NB4 (cell line): ENCODE measurements at regions not wholly inside any gene's neighbourhood (a gene's known extent, or its start where the extent isn't known, plus 50 kb on each side); places are given as distances from the start of the nearest gene placed in this dataset.

Experiments
- DNase-seq: peaks from one replicate; pipeline ENCODE4 v3.0.0; 2010; ENCODE audit warnings: low read depth
- H3K4me3 ChIP-seq: one replicate; pipeline ENCODE4 v1.5.1; 2011; ENCODE audit warnings: mild to moderate bottlenecking, low read depth, low read length, moderate library complexity
- CTCF ChIP-seq: IDR thresholded peaks from one replicate; pipeline ENCODE4 v1.5.1; 2012; ENCODE audit warnings: low read depth, low read length
- MAX ChIP-seq: IDR thresholded peaks from 2 replicates; pipeline ENCODE4 v1.6.1; 2011; ENCODE audit warnings: low read depth, low read length
- MYC ChIP-seq: IDR thresholded peaks from 2 replicates; pipeline ENCODE4 v1.6.1; 2011; ENCODE audit warnings: low read depth, low read length
- POLR2A ChIP-seq: IDR thresholded peaks from 2 replicates; pipeline ENCODE4 v1.6.1; 2011; ENCODE audit warnings: mild to moderate bottlenecking; ENCODE audit not compliant: insufficient read length; ENCODE audit errors: extremely low read depth

- no peak overlapping the region for H3K4me3 ChIP-seq
- DNase-seq: no peak
- TF ChIP-seq POLR2A: no peak
- no peak for TF ChIP-seq CTCF
- TF ChIP-seq MAX: no peak
- TF ChIP-seq MYC: no peak
Observed at GRCh38 chrX:40188573-40189417, 91.0 kb upstream of the BCOR start.

- H3K4me3 ChIP-seq: no peak overlapping the region
- TF ChIP-seq CTCF (no peak), MYC (no peak), POLR2A (no peak), MAX (no peak)
- DNase-seq: no peak
Observed at GRCh38 chrX:40184968-40185367, 87.2 kb upstream of the BCOR start.

- no peak for TF ChIP-seq POLR2A
- no peak for TF ChIP-seq MYC
- no peak for TF ChIP-seq MAX
- TF ChIP-seq CTCF: no peak
- no peak overlapping the region for H3K4me3 ChIP-seq
- no peak for DNase-seq
Observed at GRCh38 chrX:40182615-40183014, 84.9 kb upstream of the BCOR start.

GRCh38 chrX:40182095-40182494 is 84.3 kb upstream of the BCOR start:
- TF ChIP-seq MAX: no peak
- no peak for TF ChIP-seq CTCF
- no peak for TF ChIP-seq POLR2A
- no peak for TF ChIP-seq MYC
- DNase-seq: no peak
- no peak overlapping the region for H3K4me3 ChIP-seq

- peak; percentile 86 for DNase-seq
- no peak overlapping the region for H3K4me3 ChIP-seq
- TF ChIP-seq POLR2A (no peak), MYC (no peak), CTCF (no peak), MAX (no peak)
Observed at GRCh38 chrX:40179283-40179682, 81.5 kb upstream of the BCOR start.
